H9 (cell line): ENCODE measurements at regions not wholly inside any gene's neighbourhood (a gene's known extent, or its start where the extent isn't known, plus 50 kb on each side); places are given as distances from the start of the nearest gene placed in this dataset.

ENCODE experiments used
- DNase-seq: peaks from one replicate; pipeline ENCODE4 v3.0.0-alpha.2; 2017
- H2AFZ ChIP-seq: one replicate; pipeline ENCODE4 v1.6.1; 2013; ENCODE audit warnings: mild to moderate bottlenecking, low read length, control low read depth, moderate library complexity
- H2AK5ac ChIP-seq: 2 replicates; pipeline ENCODE4 v1.6.1; 2013; ENCODE audit warnings: low read length, control low read depth, mixed read lengths; ENCODE audit not compliant: insufficient read length
- H2BK120ac ChIP-seq: one replicate; pipeline ENCODE4 v1.6.1; 2013; ENCODE audit warnings: low read depth, mild to moderate bottlenecking, low read length, control low read depth, inconsistent platforms; ENCODE audit not compliant: poor library complexity, severe bottlenecking
- H2BK12ac ChIP-seq: 2 replicates; pipeline ENCODE4 v1.6.1; 2013; ENCODE audit warnings: low read length, control low read depth, mixed read lengths, low read depth; ENCODE audit not compliant: insufficient read length
- H2BK15ac ChIP-seq: 2 replicates; pipeline ENCODE4 v1.6.1; 2013; ENCODE audit warnings: low read depth, low read length, control low read depth
- H2BK20ac ChIP-seq: one replicate; pipeline ENCODE4 v1.6.1; 2013; ENCODE audit warnings: low read depth, mild to moderate bottlenecking, low read length, control low read depth, inconsistent platforms; ENCODE audit not compliant: poor library complexity, severe bottlenecking
- H2BK5ac ChIP-seq: 2 replicates; pipeline ENCODE4 v1.6.1; 2013; ENCODE audit warnings: low read length, control low read depth, mixed read lengths; ENCODE audit not compliant: insufficient read length
- H3K14ac ChIP-seq: 2 replicates; pipeline ENCODE4 v1.6.1; 2013; ENCODE audit warnings: low read length, control low read depth; ENCODE audit not compliant: insufficient read depth
- H3K18ac ChIP-seq: 2 replicates; pipeline ENCODE4 v1.6.1; 2013; ENCODE audit warnings: low read depth, mild to moderate bottlenecking, mixed read lengths, low read length, control low read depth; ENCODE audit not compliant: insufficient read length
- H3K23ac ChIP-seq: 2 replicates; pipeline ENCODE4 v1.6.1; 2013; ENCODE audit warnings: low read length, control low read depth, mixed read lengths, low read depth; ENCODE audit not compliant: insufficient read length
- H3K23me2 ChIP-seq: 2 replicates; pipeline ENCODE4 v1.6.1; 2013; ENCODE audit warnings: low read depth, mild to moderate bottlenecking, mixed read lengths, low read length, control low read depth; ENCODE audit not compliant: insufficient read length, poor library complexity, severe bottlenecking
- H3K27ac ChIP-seq: 2 replicates; pipeline ENCODE4 v1.5.1; 2013; ENCODE audit warnings: low read length, control low read depth, mixed read lengths, low read depth; ENCODE audit not compliant: insufficient read length
- H3K27me3 ChIP-seq: 2 replicates; pipeline ENCODE4 v1.6.1; 2013; ENCODE audit warnings: low read length, control low read depth, inconsistent platforms; ENCODE audit not compliant: insufficient read depth
- H3K4ac ChIP-seq: 2 replicates; pipeline ENCODE4 v1.6.1; 2013; ENCODE audit warnings: low read depth, mild to moderate bottlenecking, control low read depth, inconsistent platforms, low read length, moderate library complexity
- H3K4me1 ChIP-seq: 2 replicates; pipeline ENCODE4 v1.6.1; 2013; ENCODE audit warnings: low read length, control low read depth, inconsistent platforms; ENCODE audit not compliant: insufficient read depth
- H3K4me2 ChIP-seq: 2 replicates; pipeline ENCODE4 v1.6.1; 2013; ENCODE audit warnings: low read length, control low read depth, mixed read lengths; ENCODE audit not compliant: insufficient read length, insufficient read depth
- H3K56ac ChIP-seq: 2 replicates; pipeline ENCODE4 v1.6.1; 2013; ENCODE audit warnings: low read depth, mild to moderate bottlenecking, mixed read lengths, low read length, control low read depth; ENCODE audit not compliant: insufficient read length
- H3K79me1 ChIP-seq: 2 replicates; pipeline ENCODE4 v1.6.1; 2013; ENCODE audit warnings: low read depth, mild to moderate bottlenecking, moderate library complexity, low read length, control low read depth, inconsistent platforms; ENCODE audit not compliant: insufficient read depth, poor library complexity, severe bottlenecking
- H3K79me2 ChIP-seq: 2 replicates; pipeline ENCODE4 v1.6.1; 2013; ENCODE audit warnings: low read length, control low read depth, inconsistent platforms; ENCODE audit not compliant: insufficient read depth
- H3K9ac ChIP-seq: 2 replicates; pipeline ENCODE4 v1.6.1; 2013; ENCODE audit warnings: low read length, control low read depth, mixed read lengths; ENCODE audit not compliant: insufficient read length; ENCODE audit errors: extremely low read depth
- H3K9me3 ChIP-seq: one replicate; pipeline ENCODE4 v1.6.1; 2013; ENCODE audit warnings: low read depth, low read length, inconsistent platforms; ENCODE audit not compliant: control insufficient read depth
- H3T11ph ChIP-seq: one replicate; pipeline ENCODE4 v1.6.1; 2013; ENCODE audit warnings: mild to moderate bottlenecking, low read length, control low read depth, inconsistent platforms
- H4K20me1 ChIP-seq: one replicate; pipeline ENCODE4 v1.6.1; 2013; ENCODE audit not compliant: control insufficient read depth, insufficient read length, insufficient read depth
- H4K5ac ChIP-seq: 2 replicates; pipeline ENCODE4 v1.6.1; 2013; ENCODE audit warnings: low read depth, mild to moderate bottlenecking, mixed read lengths, low read length, control low read depth; ENCODE audit not compliant: insufficient read length
- H4K8ac ChIP-seq: replicated peaks from 2 replicates; pipeline ENCODE4 v1.6.1; 2013; ENCODE audit warnings: low read length, control low read depth, mixed read lengths, low read depth; ENCODE audit not compliant: insufficient read length
- H4K91ac ChIP-seq: 2 replicates; pipeline ENCODE4 v1.6.1; 2013; ENCODE audit warnings: low read depth, mild to moderate bottlenecking, moderate library complexity, mixed read lengths, low read length, control low read depth; ENCODE audit not compliant: insufficient read length
- H3K27ac Mint-ChIP-seq, 3 experiments: 2 replicates in 2 of 3; 3 replicates in 1 of 3; pipeline ENCODE4 v1.8.0; 2020 to 2021; ENCODE audit warnings: mixed read lengths in 3 of 3, mild to moderate bottlenecking in 1 of 3, moderate library complexity in 1 of 3
- H3K27me3 Mint-ChIP-seq: 2 replicates; pipeline ENCODE4 v1.8.0; 2021; ENCODE audit warnings: low read depth, mild to moderate bottlenecking, moderate library complexity, mixed read lengths
- H3K36me3 Mint-ChIP-seq, 3 experiments: 2 replicates in 2 of 3; 3 replicates in 1 of 3; pipeline ENCODE4 v1.8.0; 2020 to 2021; ENCODE audit warnings: low read depth in 3 of 3, mixed read lengths in 3 of 3; ENCODE audit not compliant: insufficient read depth in 1 of 3
- H3K4me1 Mint-ChIP-seq, 2 experiments: 2 replicates each; pipeline ENCODE4 v1.8.0; 2020; ENCODE audit warnings: mixed read lengths in 2 of 2
- H3K4me3 Mint-ChIP-seq, 2 experiments: 2 replicates in 1 of 2; 3 replicates in 1 of 2; pipeline ENCODE4 v1.8.0; 2020 to 2021; ENCODE audit warnings: mild to moderate bottlenecking in 2 of 2, mixed read lengths in 2 of 2, moderate library complexity in 1 of 2
- H3K9me3 Mint-ChIP-seq, 2 experiments: 2 replicates in 1 of 2; 3 replicates in 1 of 2; pipeline ENCODE4 v1.8.0; 2020; ENCODE audit warnings: mild to moderate bottlenecking in 2 of 2, mixed read lengths in 2 of 2, moderate library complexity in 1 of 2
- CTCF ChIP-seq: fragments of 200-600 bp; sonication (generic); conservative IDR thresholded peaks from 3 replicates; pipeline ENCODE4 v1.8.0; 2021; ENCODE audit warnings: antibody characterized with exemption, mild to moderate bottlenecking
- WGBS: extraction: QIAGEN DNeasy Blood & Tissue Kit; methylation state at CpG from one replicate; pipeline ENCODE4 v1.1.7; 2013; ENCODE audit warnings: missing lambda C conversion rate, low lambda C conversion rate, mixed read lengths; ENCODE audit not compliant: insufficient read length; ENCODE audit errors: extremely low coverage; 5-methylcytosine and 5-hydroxymethylcytosine counted together

GRCh38 chr4:181702864-181703495, 540.2 kb upstream of the TENM3 start:
- Histone ChIP-seq H2BK15ac (no peak overlapping the region), H4K8ac (no peak overlapping the region), H4K20me1 (no peaks in the 10 kb centered on the region), H3K23me2 (no peaks in the 10 kb centered on the region), H2BK12ac (no peak overlapping the region), H3K23ac (no peak overlapping the region), H3K9me3 (no peaks in the 10 kb centered on the region), H3K79me2 (no peaks in the 10 kb centered on the region), H3K27ac (no peak overlapping the region), H4K5ac (no peak overlapping the region), H2AK5ac (no peak overlapping the region), H3K27me3 (no peaks in the 10 kb centered on the region), H2BK20ac (no peak overlapping the region), H3K4me1 (no peaks in the 10 kb centered on the region), H3K4ac (no peak overlapping the region), H2BK120ac (no peak overlapping the region), H2BK5ac (no peak overlapping the region), H3K18ac (no peak overlapping the region), H3K79me1 (no peaks in the 10 kb centered on the region), H3T11ph (no peak overlapping the region), H2AFZ (no peak overlapping the region), H4K91ac (no peak overlapping the region), H3K56ac (no peak overlapping the region), H3K14ac (no peak overlapping the region), H3K4me2 (no peak overlapping the region), H3K9ac (no peak overlapping the region)
- H3K4me1 Mint-ChIP-seq = no peaks in the 10 kb centered on the region
- no peak for TF ChIP-seq CTCF
- no peak for DNase-seq
- no peaks in the 10 kb centered on the region for H3K9me3 Mint-ChIP-seq
- no CpG with 5 or more reads among the region's 11 CpGs for WGBS
- H3K4me3 Mint-ChIP-seq = no peak overlapping the region
- H3K27me3 Mint-ChIP-seq = no peaks in the 10 kb centered on the region
- no peaks in the 10 kb centered on the region for H3K36me3 Mint-ChIP-seq
- H3K27ac Mint-ChIP-seq = no peak overlapping the region
